OCI-LY1 (cell line): ENCODE measurements at regions not wholly inside any gene's neighbourhood (a gene's known extent, or its start where the extent isn't known, plus 50 kb on each side); places are given as distances from the start of the nearest gene placed in this dataset.

Experiments used
- EZH2 ChIP-seq: fragments of 200-600 bp; sonication (generic), shearing (Covaris generic); IDR thresholded peaks from 2 replicates; pipeline ENCODE4 v1.8.0; 2017; ENCODE audit warnings: borderline replicate concordance, mixed run types, mild to moderate bottlenecking, antibody characterized with exemption, low read length, moderate library complexity, mixed read lengths
- TF ChIP-seq, protein P1 (sequence below): fragments of 200-600 bp; sonication (generic), shearing (Covaris generic); IDR thresholded peaks from 2 replicates; pipeline ENCODE4 v1.5.1; 2017; ENCODE audit warnings: mild to moderate bottlenecking, antibody characterized with exemption, low read length, moderate library complexity, mixed read lengths

DNA sequence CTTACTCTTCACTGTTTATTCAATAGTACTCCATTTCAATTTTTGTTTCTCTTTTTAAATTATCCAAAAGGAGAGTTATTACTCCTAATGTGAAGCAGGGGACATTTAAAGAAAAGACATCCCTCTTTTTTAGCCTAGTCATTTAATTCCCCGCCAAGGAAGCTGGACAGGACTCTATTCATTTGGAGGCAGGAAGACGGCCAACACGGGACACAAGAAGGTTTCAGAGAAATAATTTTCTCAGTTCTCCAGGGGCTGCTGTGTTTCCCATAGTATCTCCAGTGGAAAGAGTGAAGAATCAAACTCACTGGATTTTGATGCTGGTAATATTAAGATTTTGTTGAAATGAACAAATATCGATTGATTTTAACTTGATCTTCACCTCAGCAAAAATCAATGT lies 833.7 kb downstream of the ROBO2 start:
- TF ChIP-seq, protein P1, sequence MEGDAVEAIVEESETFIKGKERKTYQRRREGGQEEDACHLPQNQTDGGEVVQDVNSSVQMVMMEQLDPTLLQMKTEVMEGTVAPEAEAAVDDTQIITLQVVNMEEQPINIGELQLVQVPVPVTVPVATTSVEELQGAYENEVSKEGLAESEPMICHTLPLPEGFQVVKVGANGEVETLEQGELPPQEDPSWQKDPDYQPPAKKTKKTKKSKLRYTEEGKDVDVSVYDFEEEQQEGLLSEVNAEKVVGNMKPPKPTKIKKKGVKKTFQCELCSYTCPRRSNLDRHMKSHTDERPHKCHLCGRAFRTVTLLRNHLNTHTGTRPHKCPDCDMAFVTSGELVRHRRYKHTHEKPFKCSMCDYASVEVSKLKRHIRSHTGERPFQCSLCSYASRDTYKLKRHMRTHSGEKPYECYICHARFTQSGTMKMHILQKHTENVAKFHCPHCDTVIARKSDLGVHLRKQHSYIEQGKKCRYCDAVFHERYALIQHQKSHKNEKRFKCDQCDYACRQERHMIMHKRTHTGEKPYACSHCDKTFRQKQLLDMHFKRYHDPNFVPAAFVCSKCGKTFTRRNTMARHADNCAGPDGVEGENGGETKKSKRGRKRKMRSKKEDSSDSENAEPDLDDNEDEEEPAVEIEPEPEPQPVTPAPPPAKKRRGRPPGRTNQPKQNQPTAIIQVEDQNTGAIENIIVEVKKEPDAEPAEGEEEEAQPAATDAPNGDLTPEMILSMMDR = no peak
- no peak for TF ChIP-seq EZH2
